ENCODE measurements at regions not wholly inside any gene's neighbourhood (a gene's known extent, or its start where the extent isn't known, plus 50 kb on each side); places are given as distances from the start of the nearest gene placed in this dataset.

DNA sequence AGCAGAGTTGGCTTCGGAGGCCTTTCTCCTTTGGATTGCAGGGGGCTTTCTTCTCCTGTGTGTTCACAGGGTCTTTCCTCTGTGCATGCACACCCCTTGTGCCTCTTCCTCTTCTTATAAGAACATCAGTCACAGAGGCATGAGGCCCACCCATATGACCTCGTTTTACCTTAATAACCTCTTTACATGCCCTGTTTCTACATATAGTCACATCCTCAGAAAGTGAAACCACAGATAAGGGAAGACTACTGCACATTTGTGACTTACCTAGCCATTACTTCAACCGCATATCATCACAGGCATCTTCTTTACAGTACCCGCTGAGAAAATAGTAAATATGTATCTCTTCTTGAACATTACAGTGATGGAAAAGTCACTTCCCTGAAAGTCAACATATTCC lies 204.9 kb upstream of the TARS1 start:
- no peak overlapping the region for H3K4me3 ChIP-seq
- no peaks in the 10 kb centered on the region for H4K20me1 ChIP-seq (ENCODE audit: insufficient read depth)
- no peak overlapping the region for H2AFZ ChIP-seq
- 90 to 91% methylated on average over 4 of the region's 4 CpGs for WGBS, 2 experiments (ENCODE audit: low coverage in 1 of 2, low lambda C conversion rate in 2 of 2, missing lambda C conversion rate in 2 of 2)
- no peak for DNase-seq
- TF ChIP-seq EZH2phosphoT487 (IDR thresholded peaks at IDR 0.05; ENCODE audit: insufficient read depth, low read depth) (no peak), EZH2 (IDR thresholded peaks at IDR 0.05; ENCODE audit: insufficient read depth, poor library complexity, severe bottlenecking) (no peak)
- H3F3A ChIP-seq (ENCODE audit: insufficient read depth): no peaks in the 10 kb centered on the region
- H3K27me3 ChIP-seq (replicated peaks; ENCODE audit: insufficient read depth): no peaks in the 10 kb centered on the region
- no peak overlapping the region for H3K4me2 ChIP-seq (ENCODE audit: unreplicated experiment)
- H3K9ac ChIP-seq: no peak overlapping the region
- H3K36me3 ChIP-seq (ENCODE audit: low read depth): no peaks in the 10 kb centered on the region
- in situ Hi-C loops (cut with MboI): no loop called here
- H3K27ac ChIP-seq: no peak overlapping the region
- H3K79me2 ChIP-seq (ENCODE audit: insufficient read depth): no peaks in the 10 kb centered on the region
- peaks cover 13% of the 10 kb centered on the region for H3K4me1 ChIP-seq (ENCODE audit: insufficient read depth)
- no peaks in the 10 kb centered on the region for H3K9me2 ChIP-seq (ENCODE audit: insufficient read depth)
- no peaks in the 10 kb centered on the region for H3K9me3 ChIP-seq (ENCODE audit: low read depth)

DNA sequence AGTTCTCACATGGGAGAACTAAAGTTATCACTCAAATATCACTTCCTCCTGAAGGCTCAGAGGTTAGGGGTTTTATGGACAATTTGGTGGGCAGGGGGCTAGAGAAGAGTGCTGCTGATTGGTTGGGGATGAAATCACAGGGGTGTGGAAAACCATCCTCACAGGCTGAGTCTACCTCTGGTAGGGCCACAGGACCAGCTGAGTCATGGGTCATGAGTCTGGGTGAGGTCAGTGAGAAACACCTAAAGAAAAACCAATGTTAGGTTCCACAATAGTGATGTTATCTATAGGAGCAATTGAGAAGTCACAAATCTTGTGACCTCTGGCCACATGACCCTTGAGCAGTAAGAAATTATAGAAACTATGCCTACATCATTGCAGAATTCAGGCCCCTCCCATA lies 203.3 kb upstream of the TARS1 start:
- in situ Hi-C loops (cut with MboI): no loop called here
- Histone ChIP-seq H4K20me1 (ENCODE audit: insufficient read depth) (no peaks in the 10 kb centered on the region), H3K27ac (no peak overlapping the region), H3K79me2 (ENCODE audit: insufficient read depth) (no peaks in the 10 kb centered on the region), H2AFZ (no peak overlapping the region), H3K36me3 (ENCODE audit: low read depth) (no peaks in the 10 kb centered on the region), H3K9me2 (ENCODE audit: insufficient read depth) (no peaks in the 10 kb centered on the region), H3K4me3 (no peak overlapping the region), H3K27me3 (replicated peaks; ENCODE audit: insufficient read depth) (no peaks in the 10 kb centered on the region), H3K9me3 (ENCODE audit: low read depth) (no peaks in the 10 kb centered on the region), H3F3A (ENCODE audit: insufficient read depth) (no peaks in the 10 kb centered on the region), H3K4me1 (ENCODE audit: insufficient read depth) (no peaks in the 10 kb centered on the region), H3K9ac (no peak overlapping the region), H3K4me2 (ENCODE audit: unreplicated experiment) (no peak overlapping the region)
- DNase-seq: no peak
- TF ChIP-seq EZH2 (IDR thresholded peaks at IDR 0.05; ENCODE audit: insufficient read depth, poor library complexity, severe bottlenecking) (no peak), EZH2phosphoT487 (IDR thresholded peaks at IDR 0.05; ENCODE audit: insufficient read depth, low read depth) (no peak)

DNA sequence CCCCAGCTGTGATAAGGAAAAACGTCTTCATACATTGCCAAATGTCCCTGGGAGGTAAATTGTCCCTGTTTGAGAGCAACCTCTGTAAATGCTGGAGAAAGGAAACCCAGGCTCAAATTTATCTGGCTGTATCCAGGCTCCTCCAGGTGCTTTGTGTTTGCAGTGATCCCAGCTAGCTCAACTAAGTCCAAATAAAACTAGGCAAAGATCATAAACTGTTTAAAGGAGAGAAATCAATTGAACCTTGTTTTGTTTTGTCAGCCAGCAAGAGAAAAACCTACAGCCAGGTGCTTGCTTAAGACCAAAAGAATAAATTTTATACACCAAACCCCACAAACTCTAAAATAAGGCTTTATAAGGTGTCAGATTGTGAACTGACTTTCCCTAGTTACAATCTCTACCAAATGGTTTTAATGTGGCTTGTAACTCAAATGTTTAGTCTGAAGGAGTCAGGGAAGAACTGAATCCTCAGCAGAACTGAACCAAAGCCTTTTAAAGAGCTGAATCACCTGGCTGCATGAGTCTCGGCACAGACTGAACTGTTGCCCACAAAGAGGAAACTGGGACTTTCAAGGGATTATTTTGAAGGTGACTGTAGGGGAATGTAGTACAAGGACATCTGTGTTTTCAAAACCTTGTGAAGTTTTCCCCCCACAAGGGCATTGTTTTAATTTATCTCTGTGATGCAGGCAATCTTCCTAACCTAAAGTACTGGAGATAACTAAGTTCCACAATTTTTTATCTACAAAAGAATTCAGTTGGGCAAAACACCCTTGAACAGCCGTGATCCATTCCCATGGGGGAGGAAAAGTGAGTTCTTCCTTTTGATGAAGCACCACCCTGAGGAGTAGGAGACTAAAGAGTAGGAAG lies 201.7 kb upstream of the TARS1 start:
- Histone ChIP-seq H2AFZ (peak overlapping the region; percentile 8; the same call in 1 of the 2 replicates), H3F3A (ENCODE audit: insufficient read depth) (no peaks in the 10 kb centered on the region), H3K4me3 (no peak overlapping the region), H3K27ac (no peak overlapping the region), H3K36me3 (ENCODE audit: low read depth) (no peaks in the 10 kb centered on the region), H3K9ac (no peak overlapping the region), H3K79me2 (ENCODE audit: insufficient read depth) (no peaks in the 10 kb centered on the region), H3K4me2 (ENCODE audit: unreplicated experiment) (no peak overlapping the region), H3K9me2 (ENCODE audit: insufficient read depth) (no peaks in the 10 kb centered on the region), H3K27me3 (replicated peaks; ENCODE audit: insufficient read depth) (no peaks in the 10 kb centered on the region), H3K4me1 (ENCODE audit: insufficient read depth) (no peaks in the 10 kb centered on the region), H4K20me1 (ENCODE audit: insufficient read depth) (no peaks in the 10 kb centered on the region), H3K9me3 (ENCODE audit: low read depth) (no peaks in the 10 kb centered on the region)
- in situ Hi-C loops (cut with MboI): no loop called here
- 68 to 71% methylated on average over 3 of the region's 3 CpGs for WGBS, 2 experiments (ENCODE audit: low coverage in 1 of 2, low lambda C conversion rate in 2 of 2, missing lambda C conversion rate in 2 of 2)
- no peak for DNase-seq
- TF ChIP-seq EZH2 (IDR thresholded peaks at IDR 0.05; ENCODE audit: insufficient read depth, poor library complexity, severe bottlenecking) (no peak), EZH2phosphoT487 (IDR thresholded peaks at IDR 0.05; ENCODE audit: insufficient read depth, low read depth) (no peak)

DNA sequence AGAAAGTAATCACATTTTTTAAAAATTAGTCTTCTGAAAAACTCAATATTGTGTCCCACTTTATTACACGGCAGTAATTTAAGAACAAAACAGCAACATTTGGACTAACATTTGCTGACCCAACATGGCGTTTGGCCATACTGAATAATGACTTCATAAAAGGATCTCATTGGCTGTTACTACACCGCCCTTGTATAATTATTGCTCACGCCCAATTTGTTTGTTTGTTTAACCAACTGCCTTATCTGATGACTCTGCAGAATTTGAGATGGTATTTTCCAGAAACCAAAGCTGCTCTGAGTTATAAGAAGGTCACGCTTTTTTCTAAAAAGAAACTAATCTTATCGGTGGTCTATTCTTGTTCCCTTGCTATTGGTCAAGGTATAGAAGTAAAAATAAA lies 200.2 kb upstream of the TARS1 start:
- no peak for TF ChIP-seq EZH2phosphoT487 (IDR thresholded peaks at IDR 0.05; ENCODE audit: insufficient read depth, low read depth)
- TF ChIP-seq EZH2 (IDR thresholded peaks at IDR 0.05; ENCODE audit: insufficient read depth, poor library complexity, severe bottlenecking): no peak
- H3K4me2 ChIP-seq (ENCODE audit: unreplicated experiment): no peak overlapping the region
- H3K9ac ChIP-seq: no peak overlapping the region
- in situ Hi-C loops (cut with MboI): no loop called here
- no peaks in the 10 kb centered on the region for H3K36me3 ChIP-seq (ENCODE audit: low read depth)
- no peaks in the 10 kb centered on the region for H3K9me3 ChIP-seq (ENCODE audit: low read depth)
- H3K27me3 ChIP-seq (replicated peaks; ENCODE audit: insufficient read depth): no peaks in the 10 kb centered on the region
- DNase-seq: no peak
- WGBS, 2 experiments (ENCODE audit: low coverage in 1 of 2, low lambda C conversion rate in 2 of 2, missing lambda C conversion rate in 2 of 2): 61 to 65% methylated on average over 6 of the region's 6 CpGs
- H3K4me1 ChIP-seq (ENCODE audit: insufficient read depth): no peaks in the 10 kb centered on the region
- no peak overlapping the region for H3K4me3 ChIP-seq
- no peaks in the 10 kb centered on the region for H3F3A ChIP-seq (ENCODE audit: insufficient read depth)
- H2AFZ ChIP-seq: no peak overlapping the region
- no peaks in the 10 kb centered on the region for H4K20me1 ChIP-seq (ENCODE audit: insufficient read depth)
- no peaks in the 10 kb centered on the region for H3K9me2 ChIP-seq (ENCODE audit: insufficient read depth)
- no peaks in the 10 kb centered on the region for H3K79me2 ChIP-seq (ENCODE audit: insufficient read depth)
- H3K27ac ChIP-seq: no peak overlapping the region
